ENCODE measurements at regions not wholly inside any gene's neighbourhood (a gene's known extent, or its start where the extent isn't known, plus 50 kb on each side); places are given as distances from the start of the nearest gene placed in this dataset.

- no peak for TF ChIP-seq CTCF (IDR thresholded peaks at IDR 0.05)
- TF ChIP-seq POLR2A (IDR thresholded peaks at IDR 0.05): no peak
Observed at GRCh38 chr12:131276501-131277185, 322.9 kb downstream of the ADGRD1 start.

All from adrenal gland (tissue), 5 donors.